Endothelial cell of umbilical vein (primary cell): ENCODE measurements at regions not wholly inside any gene's neighbourhood (a gene's known extent, or its start where the extent isn't known, plus 50 kb on each side); places are given as distances from the start of the nearest gene placed in this dataset.

ENCODE experiments used
- BruUV-seq: library from RNA; stranded (reverse); fragments of 400-500 nt; replicated peaks from 2 replicates; lab custom pipeline; 2021; lab: Mats Ljungman, UMichigan
- CTCF ChIA-PET: fragments of 300-600, 350-600 bp; sonication (Branson Sonifier 250); formaldehyde crosslinking; loops from one replicate; lab custom pipeline; 2021; ENCODE audit warnings: antibody characterized with exemption, inconsistent platforms; lab: Charles Lee
- POLR2A ChIA-PET: fragments of 300-600, 350-600 bp; sonication (Branson Sonifier 250); formaldehyde crosslinking; loops from one replicate; lab custom pipeline; 2021; ENCODE audit warnings: antibody characterized with exemption, inconsistent platforms; lab: Charles Lee
- DNase-seq: peaks from one replicate; pipeline ENCODE4 v3.0.0-alpha.2; 2011; ENCODE audit warnings: low read depth, low spot score
- FAIRE-seq: peaks from 2 replicates; lab custom pipeline; 2011; peaks lifted over from hg19 to GRCh38; lab: Jason Lieb, UNC
- H2AFZ ChIP-seq: 2 replicates; pipeline ENCODE4 v1.6.0; 2012; ENCODE audit warnings: low read depth, low read length, control low read depth, inconsistent platforms
- H3K27ac ChIP-seq: 2 replicates; pipeline ENCODE4 v1.5.1; 2011; ENCODE audit warnings: low read depth, mild to moderate bottlenecking, control low read depth, low read length, moderate library complexity; ENCODE audit not compliant: insufficient read depth
- H3K27me3 ChIP-seq, 2 experiments: 2 replicates each; pipeline versions ENCODE4 v1.6.0 to v1.6.1; 2011; ENCODE audit warnings: low read length in 2 of 2, mixed read lengths in 1 of 2; ENCODE audit not compliant: control insufficient read depth in 2 of 2, insufficient read depth in 2 of 2
- H3K36me3 ChIP-seq, 2 experiments: 2 replicates in 1 of 2; 3 replicates in 1 of 2; pipeline ENCODE4 v1.5.1; 2011; ENCODE audit warnings: low read length in 2 of 2, mild to moderate bottlenecking in 1 of 2, moderate library complexity in 1 of 2; ENCODE audit not compliant: control insufficient read depth in 2 of 2, insufficient read depth in 2 of 2; ENCODE audit errors: extremely low read depth in 1 of 2
- H3K4me1 ChIP-seq: 3 replicates; pipeline ENCODE4 v1.5.1; 2011; ENCODE audit warnings: mild to moderate bottlenecking, low read length; ENCODE audit not compliant: control insufficient read depth, insufficient read depth; ENCODE audit errors: extremely low read depth
- H3K4me2 ChIP-seq: 2 replicates; pipeline ENCODE4 v1.6.1; 2011; ENCODE audit warnings: low read length, control low read depth, mixed read lengths; ENCODE audit not compliant: insufficient read depth
- H3K4me3 ChIP-seq, 3 experiments: fragments of 200-600 bp in 1 of 3; sonication (generic), shearing (Covaris generic) in 1 of 3; replicated peaks in 1 of 3; 2 replicates each; pipeline ENCODE4 v1.5.1; 2011 to 2016; ENCODE audit warnings: control low read depth in 3 of 3, low read length in 3 of 3, mild to moderate bottlenecking in 2 of 3, inconsistent platforms in 1 of 3, low read depth in 1 of 3, moderate library complexity in 1 of 3; ENCODE audit not compliant: insufficient read depth in 1 of 3
- H3K79me2 ChIP-seq: 2 replicates; pipeline ENCODE4 v1.6.0; 2012; ENCODE audit warnings: low read length, inconsistent platforms; ENCODE audit not compliant: control insufficient read depth, insufficient read depth
- H3K9ac ChIP-seq: replicated peaks from 2 replicates; pipeline ENCODE3; 2011; ENCODE audit warnings: low read length, control low read depth; ENCODE audit not compliant: insufficient read depth; ENCODE audit errors: extremely low read depth
- H3K9me1 ChIP-seq: replicated peaks from 3 replicates; pipeline ENCODE4 v1.6.0; 2011; ENCODE audit warnings: mild to moderate bottlenecking, low read length; ENCODE audit not compliant: control insufficient read depth, insufficient read depth; ENCODE audit errors: extremely low read depth
- H3K9me3 ChIP-seq: replicated peaks from 2 replicates; pipeline ENCODE4 v1.5.1; 2012; ENCODE audit warnings: low read length, inconsistent platforms; ENCODE audit not compliant: control insufficient read depth, insufficient read depth
- H4K20me1 ChIP-seq: replicated peaks from 2 replicates; pipeline ENCODE3; 2011; ENCODE audit warnings: mild to moderate bottlenecking, low read length; ENCODE audit not compliant: control insufficient read depth, insufficient read depth; ENCODE audit errors: extremely low read depth
- CTCF ChIP-seq, 2 donors: IDR thresholded peaks; 1 replicate in 1 of 2; 2 replicates in 1 of 2; pipeline ENCODE4 v1.5.1; 2011; ENCODE audit warnings: low read length in 2 of 2, mild to moderate bottlenecking in 2 of 2, moderate library complexity in 2 of 2, control low read depth in 1 of 2, inconsistent platforms in 1 of 2, low read depth in 1 of 2; ENCODE audit not compliant: insufficient read depth in 1 of 2; ENCODE audit errors: extremely low read depth in 1 of 2
- FOS ChIP-seq: IDR thresholded peaks from 2 replicates; pipeline ENCODE4 v1.6.1; 2011; ENCODE audit warnings: mild to moderate bottlenecking, low read length, moderate library complexity, borderline replicate concordance; ENCODE audit not compliant: insufficient read depth
- GATA2 ChIP-seq: IDR thresholded peaks from 2 replicates; pipeline ENCODE4 v1.7.0; 2011; ENCODE audit warnings: low read depth, mild to moderate bottlenecking, moderate library complexity, mixed read lengths, low read length; ENCODE audit not compliant: insufficient read length, insufficient read depth
- JUN ChIP-seq: IDR thresholded peaks from 2 replicates; pipeline ENCODE4 v1.6.1; 2011; ENCODE audit warnings: borderline replicate concordance, low read depth; ENCODE audit not compliant: insufficient read length, insufficient read depth
- MAX ChIP-seq: IDR thresholded peaks from 2 replicates; pipeline ENCODE4 v1.6.1; 2011; ENCODE audit not compliant: insufficient read depth, insufficient read length
- POLR2AphosphoS5 ChIP-seq: IDR thresholded peaks from 2 replicates; pipeline ENCODE4 v1.6.1; 2012; ENCODE audit warnings: low read depth, mild to moderate bottlenecking, control low read depth, low read length, moderate library complexity; ENCODE audit not compliant: insufficient read depth
- dilution Hi-C: fragments of 300-500 bp; cut with MboI; formaldehyde crosslinking; loops from one replicate; pipeline ENCODE4 v1.15.0; 2019; ENCODE audit warnings: low sequenced_read_pairs; ENCODE audit not compliant: extremely low pct_ligation_motif_present
- intact Hi-C: fragments of 100-400 bp; cut with micrococcal nuclease; formaldehyde crosslinking; loops from one replicate; pipeline ENCODE4 v1.10.0; 2022

GRCh38 chr5:25550793-25551192, 906.0 kb upstream of the CDH10 start:
- Histone ChIP-seq H3K4me3 (no peak overlapping the region), H4K20me1 (no peaks in the 10 kb centered on the region), H3K4me2 (no peak overlapping the region), H3K27ac (no peak overlapping the region), H3K9ac (no peak overlapping the region), H3K36me3 (no peaks in the 10 kb centered on the region), H3K27me3 (no peaks in the 10 kb centered on the region), H2AFZ (no peak overlapping the region), H3K9me1 (no peaks in the 10 kb centered on the region), H3K4me1 (no peaks in the 10 kb centered on the region), H3K79me2 (no peaks in the 10 kb centered on the region), H3K9me3 (no peaks in the 10 kb centered on the region)
- TF ChIP-seq CTCF (IDR thresholded peaks at IDR 0.05; ENCODE audit: extremely low read depth in 1 of 2, insufficient read depth in 1 of 2, low read depth in 1 of 2, low read length in 2 of 2) (no peak), GATA2 (no peak), JUN (no peak), FOS (no peak), POLR2AphosphoS5 (no peak), MAX (no peak)
- DNase-seq (no peak), FAIRE-seq (no peak)
- POLR2A ChIA-PET, result no interaction called here
- intact Hi-C loops, result no loop called here
- CTCF ChIA-PET, result no interaction called here
- BruUV-seq, result no TSS peak
- dilution Hi-C loops, result no loop called here
